Calu3 (cell line): ENCODE measurements at regions not wholly inside any gene's neighbourhood (a gene's known extent, or its start where the extent isn't known, plus 50 kb on each side); places are given as distances from the start of the nearest gene placed in this dataset.

Experiments
- BruUV-seq: library from RNA; stranded (reverse); fragments of 400-500 nt; replicated peaks from 2 replicates; lab custom pipeline; 2021; lab: Mats Ljungman, UMichigan
- CTCF ChIA-PET: fragments of 300-600 bp; sonication (Branson Sonifier 250); formaldehyde crosslinking; loops from one replicate; lab custom pipeline; 2022; ENCODE audit warnings: antibody characterized with exemption; lab: Charles Lee
- DNase-seq: peaks from one replicate; pipeline ENCODE4 v3.0.0; 2022
- H3K27ac Mint-ChIP-seq: one replicate; pipeline ENCODE4 v1.8.0; 2022; ENCODE audit warnings: mixed read lengths; ENCODE audit not compliant: unreplicated experiment
- H3K27me3 Mint-ChIP-seq: one replicate; pipeline ENCODE4 v1.8.0; 2022; ENCODE audit warnings: mixed read lengths; ENCODE audit not compliant: unreplicated experiment
- H3K36me3 Mint-ChIP-seq: one replicate; pipeline ENCODE4 v1.8.0; 2022; ENCODE audit warnings: mild to moderate bottlenecking, moderate library complexity, mixed read lengths; ENCODE audit not compliant: insufficient read depth, unreplicated experiment
- H3K4me1 Mint-ChIP-seq: one replicate; pipeline ENCODE4 v1.8.0; 2022; ENCODE audit warnings: mild to moderate bottlenecking, low read depth, mixed read lengths; ENCODE audit not compliant: unreplicated experiment
- H3K4me3 Mint-ChIP-seq: one replicate; pipeline ENCODE4 v1.8.0; 2022; ENCODE audit warnings: mild to moderate bottlenecking, low read depth, moderate library complexity, mixed read lengths; ENCODE audit not compliant: unreplicated experiment
- H3K9me3 Mint-ChIP-seq: one replicate; pipeline ENCODE4 v1.8.0; 2022; ENCODE audit warnings: low read depth, mixed read lengths; ENCODE audit not compliant: unreplicated experiment
- CTCF ChIP-seq: fragments of 200-600 bp; IDR thresholded peaks from one replicate; pipeline ENCODE4 v1.8.0; 2022; ENCODE audit warnings: antibody characterized with exemption; ENCODE audit not compliant: unreplicated experiment
- intact Hi-C: fragments of 100-400 bp; cut with micrococcal nuclease; formaldehyde crosslinking; loops from one replicate; pipeline ENCODE4 v1.10.0; 2022; ENCODE audit not compliant: unreplicated experiment

DNA sequence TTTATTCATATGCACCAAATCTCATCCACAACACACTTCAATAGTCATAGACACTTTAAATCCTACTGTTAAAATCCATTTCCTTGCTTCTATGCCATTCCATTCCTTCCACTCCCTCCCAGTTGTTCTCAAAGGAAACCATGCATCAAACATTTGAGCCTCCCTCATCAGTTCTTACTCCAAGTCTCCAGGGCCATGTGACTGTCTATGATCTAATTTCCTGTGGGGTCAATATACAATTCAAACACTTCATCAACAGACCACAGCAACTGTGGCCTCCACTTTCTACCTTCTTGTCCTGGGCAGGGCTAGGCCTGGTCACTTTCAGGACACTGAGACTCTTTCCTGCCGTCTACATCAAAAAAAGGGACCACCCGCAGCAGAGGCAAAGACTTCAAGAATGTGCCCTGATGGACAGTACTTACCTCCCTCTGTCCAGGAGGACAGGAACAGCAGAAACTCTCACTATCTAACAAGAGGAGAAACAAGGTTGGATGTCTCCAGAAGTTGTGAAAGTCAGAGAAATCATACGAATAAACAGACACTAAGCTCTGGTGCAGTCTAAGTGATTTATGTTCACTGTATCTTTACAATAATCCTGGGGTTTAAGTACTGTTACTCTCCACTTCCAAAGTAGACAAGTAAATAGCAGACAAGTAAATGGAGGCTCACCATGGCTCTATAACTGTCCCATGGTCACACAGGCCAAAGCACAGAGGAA lies 160.2 kb downstream of the QRSL1 start:
- CTCF ChIA-PET: interaction anchor here (1.0 kb wide), 1 partner anchor 9 kb away, joined by 3 read pairs; no protein-coding TSS in a partner anchor
- intact Hi-C loops: loop anchor here (5.0 kb wide), 1 partner anchor 57 kb away; no protein-coding TSS in a partner anchor
- no peak for TF ChIP-seq CTCF
- peaks cover 85% of the 10 kb centered on the region for H3K4me1 Mint-ChIP-seq
- H3K27ac Mint-ChIP-seq: peak overlapping the region; percentile 95
- H3K9me3 Mint-ChIP-seq: no peaks in the 10 kb centered on the region
- no peak for DNase-seq
- peak overlapping the region; percentile 37 for H3K4me3 Mint-ChIP-seq
- H3K36me3 Mint-ChIP-seq: peaks cover 42% of the 10 kb centered on the region
- H3K27me3 Mint-ChIP-seq: no peaks in the 10 kb centered on the region
- BruUV-seq: no TSS peak

- CTCF ChIA-PET: interaction anchor here (1.0 kb wide), 1 partner anchor 10 kb away, joined by 3 read pairs; no protein-coding TSS in a partner anchor
- DNase-seq: no peak
- H3K36me3 Mint-ChIP-seq: peaks cover 49% of the 10 kb centered on the region
- peaks cover 84% of the 10 kb centered on the region for H3K4me1 Mint-ChIP-seq
- TF ChIP-seq CTCF: no peak
- intact Hi-C loops: loop anchor here (5.0 kb wide), 1 partner anchor 56 kb away; no protein-coding TSS in a partner anchor
- peak overlapping the region; percentile 74 for H3K4me3 Mint-ChIP-seq
- no peaks in the 10 kb centered on the region for H3K27me3 Mint-ChIP-seq
- H3K27ac Mint-ChIP-seq: peak overlapping the region; percentile 95
- no peaks in the 10 kb centered on the region for H3K9me3 Mint-ChIP-seq
- no TSS peak for BruUV-seq
These were observed 159.4 kb downstream of the QRSL1 start for GRCh38 chr6:106788761-106789160.

DNA sequence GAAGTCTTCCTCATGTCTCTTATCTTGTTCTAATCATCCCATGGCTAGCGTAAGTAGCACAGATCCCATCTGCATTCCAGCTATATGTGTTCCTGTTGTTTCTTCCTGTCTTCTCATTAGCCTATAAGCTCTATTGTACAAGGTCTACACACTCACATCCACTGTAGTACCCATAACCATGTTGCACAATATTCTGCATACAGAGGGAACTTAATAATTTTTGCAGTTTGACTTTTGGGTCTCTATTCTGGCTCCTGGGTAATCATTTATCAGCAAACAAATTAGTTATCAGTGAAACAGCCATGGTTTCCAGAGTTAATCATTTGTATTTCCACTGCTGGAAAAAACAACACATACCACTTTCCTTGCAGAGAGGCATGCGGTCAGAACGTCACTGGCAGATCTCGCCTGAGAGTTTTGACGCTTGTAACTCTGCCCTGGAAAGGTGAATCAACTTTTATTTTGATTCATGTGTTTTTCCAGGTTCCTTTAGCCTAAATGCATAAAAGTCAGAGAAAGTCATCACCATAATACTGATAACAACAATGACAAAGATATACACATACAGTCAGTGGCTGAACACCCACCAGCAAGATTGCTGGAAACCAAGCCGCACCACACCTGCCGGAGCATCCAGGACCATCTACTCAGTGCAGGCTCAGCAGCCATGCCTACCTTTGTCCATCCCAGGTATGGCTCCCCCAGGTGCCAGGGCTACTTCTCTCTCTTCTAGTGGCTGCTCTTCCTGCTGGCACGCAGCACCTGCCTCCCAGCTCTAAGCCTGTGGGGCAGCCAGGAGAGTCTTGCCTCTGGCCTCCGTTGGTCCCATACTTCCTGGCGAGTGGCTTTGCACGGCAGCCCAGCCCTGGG lies 158.2 kb downstream of the QRSL1 start:
- no peak for TF ChIP-seq CTCF
- H3K27ac Mint-ChIP-seq: peak overlapping the region; percentile 95
- intact Hi-C loops: loop anchor here (2.0 to 5.0 kb wide), 3 partner anchors 41 to 71 kb away; no protein-coding TSS in a partner anchor
- peaks cover 55% of the 10 kb centered on the region for H3K36me3 Mint-ChIP-seq
- DNase-seq: peak; percentile 66
- H3K4me3 Mint-ChIP-seq: peak overlapping the region; percentile 74
- H3K4me1 Mint-ChIP-seq: peaks cover 84% of the 10 kb centered on the region
- H3K27me3 Mint-ChIP-seq: no peaks in the 10 kb centered on the region
- H3K9me3 Mint-ChIP-seq: peaks cover 2% of the 10 kb centered on the region
- CTCF ChIA-PET: interaction anchor here (0.5 to 1.5 kb wide), 4 partner anchors 10 to 326 kb away, joined by 3 to 5 read pairs (median 4); no protein-coding TSS in a partner anchor
- BruUV-seq: TSS peak; percentile 67

DNA sequence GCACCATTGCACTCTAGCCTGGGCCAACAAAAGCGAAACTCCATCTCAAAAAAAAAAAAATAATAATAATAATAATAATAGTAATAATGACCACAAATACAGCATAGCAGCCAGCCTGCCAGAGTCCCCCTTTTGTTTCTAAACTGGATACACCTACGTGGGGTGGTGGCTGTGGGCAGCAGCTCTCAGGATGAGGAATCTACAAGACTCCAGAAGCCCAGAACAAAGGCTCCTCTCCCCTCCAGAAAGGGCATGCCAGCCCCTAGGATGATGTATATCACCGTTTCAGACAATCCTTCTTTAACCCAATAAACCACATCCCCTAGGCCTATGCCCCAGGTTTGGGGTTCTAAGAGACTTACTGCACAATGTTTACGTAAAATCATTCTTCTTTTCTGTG lies 155.9 kb downstream of the QRSL1 start:
- no TSS peak for BruUV-seq
- H3K36me3 Mint-ChIP-seq: peaks cover 52% of the 10 kb centered on the region
- H3K4me3 Mint-ChIP-seq: peak overlapping the region; percentile 74
- H3K4me1 Mint-ChIP-seq: peaks cover 79% of the 10 kb centered on the region
- intact Hi-C loops: loop anchor here (5.0 kb wide), 1 partner anchor 53 kb away; no protein-coding TSS in a partner anchor
- TF ChIP-seq CTCF: no peak
- no peaks in the 10 kb centered on the region for H3K27me3 Mint-ChIP-seq
- H3K27ac Mint-ChIP-seq: peak overlapping the region; percentile 95
- no peak for DNase-seq
- peaks cover 5% of the 10 kb centered on the region for H3K9me3 Mint-ChIP-seq
- CTCF ChIA-PET: interaction anchor here (0.6 kb wide), 1 partner anchor 243 kb away, joined by 4 read pairs; the partner anchor contains the start of gene MTRES1
